HG02610 (cell line): ENCODE measurements at regions not wholly inside any gene's neighbourhood (a gene's known extent, or its start where the extent isn't known, plus 50 kb on each side); places are given as distances from the start of the nearest gene placed in this dataset.

ENCODE experiments used
- ATAC-seq: cut with Tn5 transposase; IDR thresholded peaks from one replicate; pipeline ENCODE4 v1.9.1; 2021; ENCODE audit warnings: mild to moderate bottlenecking, moderate library complexity; ENCODE audit not compliant: unreplicated experiment

GRCh38 chr2:3005859-3006501 is 371.6 kb downstream of the EIPR1 start:
- no peak for ATAC-seq

GRCh38 chr2:3001615-3002560 is 375.7 kb downstream of the EIPR1 start:
- ATAC-seq = no peak

- no peak for ATAC-seq
Observed at GRCh38 chr2:3000968-3001367, 376.6 kb downstream of the EIPR1 start.

GRCh38 chr2:3000125-3000524 is 377.5 kb downstream of the EIPR1 start:
- no peak for ATAC-seq

- no peak for ATAC-seq
Observed at GRCh38 chr2:2998971-2999370, 378.6 kb downstream of the EIPR1 start.

GRCh38 chr2:2993172-2993692 is 384.4 kb downstream of the EIPR1 start:
- no peak for ATAC-seq

GRCh38 chr2:2992634-2993033 is 385.0 kb downstream of the EIPR1 start:
- no peak for ATAC-seq

GRCh38 chr2:2985020-2985419 is 392.6 kb downstream of the EIPR1 start:
- ATAC-seq = no peak

- ATAC-seq = no peak
Observed at GRCh38 chr2:2981000-2981399, 396.6 kb downstream of the EIPR1 start.

- ATAC-seq = no peak
Observed at GRCh38 chr2:2974982-2975381, 402.6 kb downstream of the EIPR1 start.

- no peak for ATAC-seq
Observed at GRCh38 chr2:2960441-2961133, 417.0 kb downstream of the EIPR1 start.

GRCh38 chr2:2950403-2950952 is 427.1 kb downstream of the EIPR1 start:
- no peak for ATAC-seq

- no peak for ATAC-seq
Observed at GRCh38 chr2:2947406-2947805, 430.2 kb downstream of the EIPR1 start.

- no peak for ATAC-seq
Observed at GRCh38 chr2:2942906-2943305, 434.7 kb downstream of the EIPR1 start.

GRCh38 chr2:2942225-2942624 is 435.4 kb downstream of the EIPR1 start:
- no peak for ATAC-seq

- ATAC-seq = no peak
Observed at GRCh38 chr2:2941205-2941604, 436.4 kb downstream of the EIPR1 start.

GRCh38 chr2:2940702-2941101 is 436.9 kb downstream of the EIPR1 start:
- no peak for ATAC-seq

- no peak for ATAC-seq
Observed at GRCh38 chr2:2940061-2940460, 437.6 kb downstream of the EIPR1 start.

GRCh38 chr2:2939078-2939795 is 438.4 kb downstream of the EIPR1 start:
- ATAC-seq = no peak

- no peak for ATAC-seq
Observed at GRCh38 chr2:2938481-2938880, 439.1 kb downstream of the EIPR1 start.
